GM18951 (cell line): ENCODE measurements at regions not wholly inside any gene's neighbourhood (a gene's known extent, or its start where the extent isn't known, plus 50 kb on each side); places are given as distances from the start of the nearest gene placed in this dataset.

Source experiments
- POLR2A ChIP-seq: IDR thresholded peaks from 4 replicates; pipeline ENCODE4 v1.6.1; 2011; ENCODE audit warnings: mild to moderate bottlenecking; ENCODE audit not compliant: insufficient read length, insufficient read depth; ENCODE audit errors: extremely low read depth
- in situ Hi-C: fragments of 300-500 bp; cut with MboI; formaldehyde crosslinking; loops from one replicate; pipeline ENCODE4 v1.12.0; 2022; ENCODE audit warnings: low sequenced_read_pairs, mixed read lengths, inconsistent platforms; ENCODE audit not compliant: unreplicated experiment

DNA sequence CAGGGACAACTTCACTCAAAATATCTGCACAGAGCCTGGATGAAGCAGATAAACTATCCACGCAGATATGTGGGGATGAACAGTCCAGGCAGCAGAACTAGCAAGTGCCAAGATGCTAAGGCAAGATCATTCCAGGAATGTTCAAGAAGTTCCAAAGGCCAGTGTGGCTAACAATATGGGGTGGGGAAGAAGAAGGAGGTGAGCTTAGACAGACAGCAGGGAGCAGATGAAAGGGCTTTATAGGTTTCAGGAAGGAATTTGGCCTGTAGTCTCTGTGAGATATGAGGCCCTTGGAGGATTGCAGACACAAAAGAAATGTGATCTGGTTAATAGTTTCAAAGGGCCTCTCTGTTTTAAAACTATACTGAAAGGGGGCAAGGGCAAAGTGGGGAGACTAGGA lies 63.5 kb upstream of the PPM1H start:
- in situ Hi-C loops, result no loop called here
- no peak for TF ChIP-seq POLR2A

DNA sequence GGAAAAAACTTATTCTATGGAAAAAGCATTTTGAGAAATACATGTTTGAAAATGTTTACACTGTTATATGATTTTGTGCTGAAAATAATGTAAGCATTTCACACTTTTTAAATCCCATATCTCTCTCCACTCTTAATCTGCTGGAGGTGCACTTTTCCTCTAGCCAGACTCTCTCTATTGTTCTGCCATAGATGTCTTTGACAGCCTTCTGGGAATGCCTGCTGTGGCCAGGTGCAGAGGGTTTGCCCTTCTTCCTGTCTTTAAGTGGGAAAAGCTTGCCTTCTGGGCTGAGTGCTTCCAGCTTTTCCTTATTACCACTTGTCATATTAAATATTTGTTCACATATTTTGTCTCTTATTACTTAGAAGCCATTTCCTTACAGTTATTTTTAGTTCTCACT lies 60.1 kb upstream of the PPM1H start:
- TF ChIP-seq POLR2A, result no peak
- in situ Hi-C loops, result no loop called here

- no peak for TF ChIP-seq POLR2A
- in situ Hi-C loops, result no loop called here
These were observed 51.9 kb upstream of the PPM1H start for GRCh38 chr12:62986844-62987243.
